HEK293 (cell line): ENCODE measurements at regions not wholly inside any gene's neighbourhood (a gene's known extent, or its start where the extent isn't known, plus 50 kb on each side); places are given as distances from the start of the nearest gene placed in this dataset.

ENCODE experiments used
- BCL11A ChIP-seq: fragments of 450-650 bp; formaldehyde crosslinking; IDR thresholded peaks from 2 replicates; pipeline ENCODE4 v1.5.1; 2016; ENCODE audit warnings: low read depth, missing biosample characterization, missing genetic modification characterization
- CTCF ChIP-seq: fragments of 450-650 bp; formaldehyde crosslinking; IDR thresholded peaks from 2 replicates; pipeline ENCODE4 v1.5.1; 2016; ENCODE audit warnings: missing biosample characterization, missing genetic modification characterization
- ELK4 ChIP-seq: IDR thresholded peaks from 2 replicates; pipeline ENCODE4 v1.6.1; 2011; ENCODE audit warnings: mild to moderate bottlenecking, low read depth, low read length, borderline replicate concordance
- KLF9 ChIP-seq: fragments of 450-650 bp; formaldehyde crosslinking; IDR thresholded peaks from 2 replicates; pipeline ENCODE4 v1.5.1; 2016; ENCODE audit warnings: missing biosample characterization, missing genetic modification characterization, low read depth
- MYNN ChIP-seq: fragments of 450-650 bp; formaldehyde crosslinking; IDR thresholded peaks from 2 replicates; pipeline ENCODE4 v1.5.1; 2016; ENCODE audit warnings: missing biosample characterization, missing genetic modification characterization, borderline replicate concordance
- REST ChIP-seq: fragments of 450-650 bp; formaldehyde crosslinking; IDR thresholded peaks from 2 replicates; pipeline ENCODE4 v1.5.1; 2016; ENCODE audit warnings: missing biosample characterization, missing genetic modification characterization
- TRIM28 ChIP-seq: IDR thresholded peaks from 2 replicates; pipeline ENCODE4 v1.6.1; 2011; ENCODE audit warnings: low read length, control low read depth, borderline replicate concordance
- TSHZ1 ChIP-seq: fragments of 450-650 bp; formaldehyde crosslinking; IDR thresholded peaks from 2 replicates; pipeline ENCODE4 v1.5.1; 2016; ENCODE audit warnings: missing biosample characterization, missing genetic modification characterization, borderline replicate concordance
- ZFP3 ChIP-seq: fragments of 450-650 bp; formaldehyde crosslinking; IDR thresholded peaks from 2 replicates; pipeline ENCODE4 v1.5.1; 2016; ENCODE audit warnings: low read depth, missing biosample characterization, missing genetic modification characterization
- ZNF26 ChIP-seq: fragments of 450-650 bp; formaldehyde crosslinking; IDR thresholded peaks from 2 replicates; pipeline ENCODE4 v1.5.1; 2016; ENCODE audit warnings: missing biosample characterization, missing genetic modification characterization
- ZSCAN18 ChIP-seq: fragments of 450-650 bp; formaldehyde crosslinking; IDR thresholded peaks from 2 replicates; pipeline ENCODE4 v1.5.1; 2016; ENCODE audit warnings: missing biosample characterization, missing genetic modification characterization

- TF ChIP-seq ZNF26 (tag by site-specific recombination): no peak
- no peak for TF ChIP-seq ZFP3 (tag by site-specific recombination)
- no peak for TF ChIP-seq CTCF
- no peak for TF ChIP-seq ELK4
- no peak for TF ChIP-seq REST (tag by site-specific recombination)
- no peak for TF ChIP-seq ZSCAN18 (tag by site-specific recombination)
- TF ChIP-seq TSHZ1 (tag by site-specific recombination): no peak
- no peak for TF ChIP-seq MYNN (tag by site-specific recombination)
- TF ChIP-seq BCL11A (tag by site-specific recombination): no peak
- no peak for TF ChIP-seq TRIM28
- TF ChIP-seq KLF9 (tag by site-specific recombination): no peak
Measured at GRCh38 chr3:66150977-66151376, 69.8 kb upstream of the SLC25A26 start.
